ENCODE measurements at regions not wholly inside any gene's neighbourhood (a gene's known extent, or its start where the extent isn't known, plus 50 kb on each side); places are given as distances from the start of the nearest gene placed in this dataset.

DNA sequence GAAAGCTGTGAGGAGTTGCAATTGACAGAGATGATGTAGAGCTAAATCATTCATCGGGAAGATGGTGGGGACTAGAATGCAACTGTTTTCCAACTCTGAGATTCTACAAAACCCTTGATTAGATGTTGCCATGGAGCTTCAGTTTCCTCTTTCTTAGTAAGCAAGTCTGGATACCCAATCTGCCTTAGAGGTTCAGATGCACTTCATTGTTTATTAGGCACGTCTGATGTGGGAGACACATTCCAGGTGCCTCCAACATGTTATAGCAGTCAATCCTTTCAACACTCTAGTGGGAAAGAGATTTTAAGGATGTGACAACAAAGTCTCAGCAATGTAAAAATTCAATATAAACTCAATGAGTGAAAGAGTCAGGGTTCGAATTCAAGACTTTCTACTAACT is 291.3 kb upstream of the PHYHIPL start:
- no peak for DNase-seq

DNA sequence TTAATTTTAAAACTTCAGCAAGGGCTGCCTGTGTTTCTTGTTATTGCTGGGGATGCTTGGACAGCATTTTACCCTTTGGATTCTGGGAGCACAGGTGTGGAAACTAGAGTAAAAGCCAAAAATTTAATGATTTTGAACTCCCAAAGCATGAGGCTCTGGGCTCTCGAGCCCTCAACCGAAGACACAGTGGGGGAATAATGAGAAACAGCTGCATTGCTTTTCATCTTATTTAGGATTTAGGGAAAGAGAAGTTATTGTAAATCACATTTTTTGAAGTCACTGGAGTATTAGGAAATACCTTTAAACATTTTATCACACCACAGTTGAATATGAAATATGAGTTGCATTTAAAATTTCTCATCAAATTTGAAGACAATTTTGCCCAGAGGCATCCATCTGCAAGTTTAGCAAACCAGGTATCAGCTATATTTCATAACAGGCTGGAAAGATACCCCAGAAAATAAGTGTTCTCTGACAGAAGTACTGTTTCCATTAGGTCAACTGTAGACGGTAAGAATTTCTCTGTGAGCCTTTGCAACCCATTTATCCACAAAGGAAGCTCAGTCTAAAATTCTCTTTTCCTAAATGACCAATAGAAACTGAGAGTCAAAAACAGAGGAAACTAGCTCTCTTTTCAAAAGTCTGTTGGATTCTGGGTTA is 290.6 kb upstream of the PHYHIPL start:
- no peak for DNase-seq

DNA sequence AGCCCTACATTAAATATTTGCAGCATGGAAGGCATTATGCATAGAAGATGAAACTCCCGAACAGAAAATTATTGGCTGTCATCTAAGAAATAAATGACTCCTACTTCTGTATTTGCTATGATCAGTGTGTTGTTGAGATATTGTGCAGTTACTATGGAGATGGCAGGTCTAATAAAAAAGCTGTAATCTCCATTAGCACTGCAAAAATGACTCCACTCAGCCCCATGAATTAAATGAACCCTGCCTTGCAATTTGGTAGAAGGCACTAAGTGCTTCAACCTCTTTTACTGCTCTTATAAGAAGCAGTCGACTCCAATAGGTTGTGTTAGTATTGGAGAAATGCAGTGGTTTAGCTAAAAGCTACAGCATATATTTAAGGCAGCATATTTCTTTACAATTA is 290.0 kb upstream of the PHYHIPL start:
- no peak for DNase-seq

DNA sequence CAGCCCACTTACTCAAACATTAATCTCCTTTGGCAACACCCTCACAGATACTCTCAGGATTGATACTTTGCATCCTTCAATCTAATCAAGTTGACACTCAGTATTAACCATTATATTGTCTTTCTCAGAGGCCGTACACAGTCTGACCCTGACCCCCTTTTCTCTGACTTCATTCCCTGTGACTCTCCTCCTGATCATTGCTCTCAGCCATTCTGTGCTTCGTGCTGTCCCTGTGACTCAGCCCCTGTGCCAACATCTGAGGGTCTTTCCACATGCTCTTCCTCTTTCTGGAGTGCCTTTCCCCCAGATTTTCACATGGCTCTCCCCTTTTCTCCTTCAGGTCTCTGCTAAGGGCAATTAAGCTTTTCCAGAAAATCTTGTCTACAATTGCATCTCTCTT is 289.0 kb upstream of the PHYHIPL start:
- no peak for DNase-seq

DNA sequence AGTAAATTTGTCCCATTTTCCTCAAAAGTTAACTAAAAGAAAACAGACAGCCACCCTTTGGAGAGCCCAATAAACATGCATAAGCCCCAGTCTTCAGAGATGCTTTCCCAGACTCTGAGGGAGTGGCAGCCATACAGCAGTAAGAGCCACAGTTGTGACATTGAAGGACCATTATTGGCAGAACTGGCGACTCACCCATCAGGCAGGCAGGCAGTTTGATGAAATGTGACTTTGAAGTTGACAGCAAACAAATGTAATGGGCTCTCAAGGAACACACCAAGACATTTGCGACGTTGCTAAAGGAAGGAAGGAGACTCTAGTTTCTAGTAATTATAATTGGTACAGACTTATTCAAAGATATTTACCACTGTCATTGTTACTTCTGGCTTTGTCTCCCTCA is 287.5 kb upstream of the PHYHIPL start:
- DNase-seq = no peak

DNA sequence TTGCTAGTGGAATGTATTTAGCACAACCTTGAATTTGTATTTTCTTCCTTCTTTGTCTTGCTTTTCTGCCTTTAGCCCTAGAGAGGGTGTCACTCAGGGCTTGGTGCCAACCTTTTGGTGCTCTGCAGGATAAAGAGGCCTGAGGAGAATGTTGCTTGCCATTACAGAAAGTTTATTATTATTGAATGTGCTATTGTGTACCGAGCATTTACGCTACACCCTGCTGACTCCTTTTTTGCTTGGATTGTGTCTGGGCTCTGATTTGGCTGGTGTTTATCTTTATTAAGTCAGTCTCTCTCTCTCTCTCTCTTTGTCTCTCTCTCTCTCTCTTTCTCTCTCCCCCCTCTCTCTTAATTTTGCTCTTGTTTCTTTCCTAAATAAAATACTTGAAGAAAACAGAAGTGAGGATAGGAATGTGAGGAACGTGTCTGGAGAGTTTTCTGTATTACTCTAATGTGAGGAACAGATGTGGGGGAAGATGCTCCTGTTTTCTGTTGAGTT is 284.4 kb upstream of the PHYHIPL start:
- no peak for DNase-seq

DNA sequence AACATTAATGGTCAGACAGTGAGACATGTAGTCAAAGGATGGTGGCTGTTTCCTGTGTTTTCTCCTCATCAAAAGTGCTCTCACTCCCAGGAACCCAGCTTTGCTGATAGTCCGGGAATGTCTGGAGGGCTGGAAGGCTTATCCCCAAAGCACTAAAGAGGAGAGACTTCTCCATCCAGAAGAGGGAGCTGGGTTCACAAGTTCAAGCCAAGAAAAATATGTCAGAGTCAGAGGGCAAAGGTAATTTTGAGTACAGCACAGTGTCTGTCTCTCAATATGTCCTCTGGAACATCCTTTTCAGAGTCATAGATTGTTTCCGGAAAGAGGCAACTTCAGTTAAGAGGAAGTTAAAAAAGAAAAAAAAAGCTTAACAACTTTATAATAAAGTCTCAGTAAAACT is 281.5 kb upstream of the PHYHIPL start:
- no peak for DNase-seq

DNA sequence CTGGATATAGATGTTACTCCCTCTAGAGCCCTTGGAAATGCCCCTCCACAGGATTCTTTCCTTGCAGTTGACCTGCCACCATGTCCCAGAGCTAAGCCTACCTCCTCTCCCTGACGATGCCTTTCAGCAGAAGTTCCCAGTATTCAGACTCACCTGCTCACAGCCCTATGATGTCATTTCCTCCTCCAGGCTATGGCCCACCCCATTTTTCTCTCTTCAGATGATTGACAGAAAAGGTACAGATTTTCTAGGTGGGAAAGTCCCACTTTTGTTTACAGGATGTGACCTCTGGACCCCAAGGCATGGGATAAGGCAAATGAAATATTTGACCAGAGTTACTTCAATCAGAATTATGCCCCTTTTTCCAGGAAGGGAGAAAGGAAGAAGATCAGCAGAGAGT is 280.2 kb upstream of the PHYHIPL start:
- DNase-seq = no peak

DNA sequence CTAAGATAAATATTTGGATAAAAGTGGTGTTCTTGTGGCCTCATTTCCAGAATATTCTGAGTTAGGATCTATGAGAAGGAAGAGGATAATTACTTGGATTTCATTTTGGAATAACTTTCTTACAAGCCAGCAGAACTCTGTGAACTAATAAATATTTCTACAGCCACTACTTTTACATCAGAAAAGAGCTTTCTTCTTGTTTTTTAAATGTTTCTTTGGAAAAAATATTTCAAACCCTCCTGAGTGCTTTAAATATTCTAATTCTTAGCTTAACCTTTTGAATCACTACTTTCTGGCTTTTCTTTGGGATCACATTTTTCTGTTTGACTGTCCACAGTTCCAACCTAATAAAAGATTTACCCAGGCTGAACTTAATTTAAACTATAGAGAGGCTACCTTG is 279.2 kb upstream of the PHYHIPL start:
- DNase-seq = no peak

DNA sequence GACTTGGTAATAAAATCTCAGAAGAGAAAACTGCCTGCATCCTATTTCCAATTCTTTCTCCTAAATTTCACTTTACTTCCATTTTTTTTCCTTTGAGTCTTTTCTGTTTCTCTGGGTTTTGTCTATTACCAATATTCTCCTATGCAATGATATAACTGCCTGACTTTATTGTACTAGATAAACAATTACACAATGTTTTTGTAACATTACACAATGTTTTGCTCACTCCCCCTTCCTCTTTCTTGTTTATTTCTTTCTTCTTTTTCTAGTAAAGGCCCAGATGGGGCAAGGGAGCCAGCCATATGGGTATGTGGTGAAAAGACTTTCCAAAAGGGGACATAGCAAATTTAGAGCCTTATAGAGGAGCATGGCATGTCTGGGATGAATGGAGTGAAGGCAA is 278.7 kb upstream of the PHYHIPL start:
- no peak for DNase-seq

DNA sequence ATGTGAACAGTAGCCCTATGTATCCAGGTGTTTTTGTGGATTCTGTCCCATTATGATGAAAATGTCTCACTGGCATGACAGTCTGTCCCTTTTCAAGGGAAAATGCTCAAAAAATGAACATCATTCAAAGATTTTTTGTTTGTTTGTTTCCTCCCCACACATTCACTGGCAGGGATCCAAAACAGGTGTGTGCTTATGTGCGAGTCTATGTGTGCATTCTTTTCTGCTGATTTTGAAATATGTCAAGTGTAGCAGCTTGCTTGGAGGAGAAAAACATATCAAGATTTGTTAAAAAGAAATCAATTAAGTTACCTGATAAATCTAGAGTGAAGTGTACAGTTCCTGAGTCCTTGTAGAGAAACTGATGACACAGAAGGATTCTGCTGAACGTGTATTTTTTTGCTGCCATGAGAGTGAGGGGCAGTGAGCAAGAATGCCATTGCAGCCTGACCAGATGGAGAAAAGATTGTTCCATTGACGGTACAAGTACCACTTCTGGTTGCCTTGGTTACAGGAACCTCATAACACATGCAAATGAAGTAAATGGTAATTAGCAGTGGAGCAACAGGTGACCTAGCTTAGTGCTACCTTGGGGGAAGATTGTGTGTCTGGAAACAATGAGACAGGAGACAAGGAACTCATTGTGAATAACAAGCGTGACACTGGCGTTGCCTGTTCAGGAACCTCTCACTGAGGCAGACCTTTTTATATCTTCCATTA is 277.4 kb upstream of the PHYHIPL start:
- DNase-seq = no peak

DNA sequence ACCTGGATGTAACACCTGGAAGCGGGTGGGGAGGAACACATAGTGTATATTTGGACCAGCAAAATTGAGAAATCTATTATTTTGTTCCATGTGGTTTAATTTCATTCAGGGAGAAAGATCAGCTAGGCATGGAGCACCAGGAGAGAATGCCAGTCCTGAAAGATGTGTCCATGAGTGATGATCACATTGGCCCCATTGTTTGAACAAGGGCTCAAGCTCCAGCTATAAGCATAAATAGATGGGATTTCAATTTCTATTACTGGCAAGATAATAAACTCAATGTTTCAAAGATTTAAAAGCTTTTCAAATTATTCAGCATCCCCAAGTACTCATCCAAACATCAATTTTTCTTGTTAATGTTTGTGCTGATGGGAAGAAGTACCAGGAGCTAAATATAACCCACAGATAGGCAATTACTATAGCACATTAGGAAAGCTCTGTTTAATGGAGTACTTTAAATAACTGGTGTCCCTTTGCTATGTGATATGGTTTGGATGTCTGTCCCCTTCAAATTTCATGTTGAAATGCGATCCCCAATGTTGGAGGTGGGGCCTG is 275.3 kb upstream of the PHYHIPL start:
- no peak for DNase-seq

DNA sequence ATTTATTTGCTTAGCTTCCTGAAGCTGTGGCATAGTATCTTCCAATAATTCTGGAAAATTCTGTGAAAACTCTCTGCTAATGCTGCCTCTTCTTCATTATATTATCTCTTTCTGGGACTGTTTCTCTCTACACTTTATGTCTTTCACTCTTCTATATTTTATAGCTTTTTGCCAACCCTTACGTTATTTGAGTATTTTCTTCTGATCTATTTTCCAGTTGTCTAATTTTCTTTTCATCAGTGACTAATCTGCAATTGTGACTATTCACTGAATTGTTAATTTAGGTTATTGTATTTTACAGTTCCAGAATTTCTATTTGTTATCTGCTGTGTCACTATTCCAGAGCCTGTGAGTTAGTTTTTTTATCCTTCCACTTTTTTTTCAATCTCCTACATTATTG is 273.4 kb upstream of the PHYHIPL start:
- no peak for DNase-seq

DNA sequence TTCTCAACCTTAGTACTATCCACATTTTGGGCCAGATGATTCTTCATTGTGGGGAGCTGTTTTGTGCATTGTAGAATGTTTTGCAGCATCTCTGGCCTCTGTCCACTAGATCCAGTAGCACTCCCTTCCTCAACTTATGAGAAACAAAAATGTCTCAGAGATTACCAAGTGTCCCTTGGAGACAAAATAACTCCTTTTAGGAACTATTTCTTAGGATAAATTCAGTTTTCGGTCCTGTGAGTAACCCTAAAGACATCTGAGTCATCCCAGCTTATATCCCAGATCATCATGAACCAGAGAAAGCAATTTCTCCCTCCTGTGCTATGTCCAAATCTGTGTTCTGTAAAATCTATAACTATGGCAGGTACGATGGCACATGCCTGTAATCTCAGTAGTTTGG is 266.6 kb upstream of the PHYHIPL start:
- DNase-seq = no peak

DNA sequence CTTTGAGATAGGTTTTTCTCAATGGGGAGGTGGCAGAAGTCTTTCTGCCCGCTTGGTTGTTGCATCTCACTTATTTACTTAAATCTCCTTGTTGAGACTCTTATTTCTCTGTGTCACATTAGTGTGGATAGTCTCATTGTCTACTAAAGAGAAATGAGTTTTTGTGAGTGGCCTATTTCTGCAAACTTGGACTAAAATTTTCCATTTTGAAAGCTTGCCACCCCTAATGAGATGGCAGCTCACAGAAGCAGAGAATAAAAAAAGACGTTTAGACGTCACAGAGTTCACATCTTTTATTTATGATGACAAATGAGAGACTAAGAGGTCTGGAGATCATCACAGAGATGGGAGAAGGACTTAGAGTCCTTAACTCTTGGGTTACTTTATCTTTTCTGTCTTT is 262.7 kb upstream of the PHYHIPL start:
- DNase-seq = no peak

DNA sequence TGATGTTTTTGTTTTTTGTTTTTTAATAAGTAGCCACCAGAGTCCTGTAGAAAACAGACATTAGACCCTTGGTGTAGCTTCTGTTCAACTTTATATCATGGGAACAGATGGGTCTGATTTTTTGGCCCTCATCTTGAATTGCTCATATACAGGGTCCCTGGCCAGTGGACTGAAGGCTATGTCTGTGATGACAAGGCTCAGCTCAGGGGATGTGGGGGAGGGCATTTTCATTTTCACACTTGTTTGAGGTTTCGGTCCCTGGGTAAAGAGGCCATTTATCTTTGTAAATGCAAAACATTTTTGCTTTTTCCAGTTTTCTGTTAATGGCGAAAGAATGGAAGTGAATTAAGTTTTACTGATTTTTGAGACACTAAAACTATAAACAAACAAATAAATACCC is 257.6 kb upstream of the PHYHIPL start:
- no peak for DNase-seq

DNA sequence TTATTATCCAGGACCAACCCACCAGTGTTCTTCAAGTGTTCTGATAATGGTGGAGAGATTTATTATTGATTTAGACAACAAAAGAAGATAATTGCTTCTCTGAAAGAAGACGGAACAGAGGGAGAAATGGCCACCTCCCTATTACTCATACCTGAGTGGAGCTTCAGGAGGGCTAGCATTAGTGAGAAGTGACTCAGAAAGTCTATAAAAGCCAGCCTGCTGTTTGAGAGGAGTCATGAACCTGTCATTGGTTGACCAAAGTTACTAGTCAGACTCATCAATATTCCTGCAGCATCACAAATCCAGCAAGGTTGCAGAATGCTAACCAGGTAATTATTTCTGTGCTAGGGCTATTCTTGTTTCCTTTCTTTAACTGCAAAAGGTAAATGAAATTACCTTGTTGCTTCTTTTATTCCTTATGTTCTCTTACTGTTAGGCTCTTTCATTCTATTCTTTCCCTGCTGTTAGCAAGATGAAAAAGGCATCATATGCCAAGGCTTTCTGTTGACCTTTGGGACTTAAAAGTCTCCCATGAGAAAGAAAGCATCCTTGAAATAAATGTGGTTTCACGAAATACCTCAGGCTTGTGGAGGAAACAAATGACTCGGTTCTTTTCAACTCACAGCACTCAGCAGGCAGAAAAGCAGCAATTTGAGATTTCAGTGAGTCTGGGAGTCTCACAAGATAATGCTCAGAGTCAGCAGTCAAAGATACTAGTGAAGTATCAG is 256.4 kb upstream of the PHYHIPL start:
- DNase-seq = no peak

DNA sequence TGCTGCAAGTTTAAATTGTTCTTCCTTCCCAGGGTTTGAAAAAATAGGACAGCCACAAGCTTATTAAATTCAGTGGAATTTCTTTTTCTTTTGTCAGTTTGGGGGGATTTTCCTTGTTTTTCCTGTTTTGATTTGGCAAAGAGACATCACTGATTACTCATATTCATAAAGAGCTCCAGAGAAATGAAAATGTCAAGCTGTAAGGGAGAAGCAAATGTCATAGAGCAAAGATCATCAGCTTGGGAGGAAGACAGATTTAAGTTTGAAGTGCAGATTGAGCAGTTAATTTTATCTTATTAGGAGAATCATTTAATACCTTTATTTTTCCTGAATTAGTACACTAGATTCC is 255.8 kb upstream of the PHYHIPL start:
- no peak for DNase-seq

DNA sequence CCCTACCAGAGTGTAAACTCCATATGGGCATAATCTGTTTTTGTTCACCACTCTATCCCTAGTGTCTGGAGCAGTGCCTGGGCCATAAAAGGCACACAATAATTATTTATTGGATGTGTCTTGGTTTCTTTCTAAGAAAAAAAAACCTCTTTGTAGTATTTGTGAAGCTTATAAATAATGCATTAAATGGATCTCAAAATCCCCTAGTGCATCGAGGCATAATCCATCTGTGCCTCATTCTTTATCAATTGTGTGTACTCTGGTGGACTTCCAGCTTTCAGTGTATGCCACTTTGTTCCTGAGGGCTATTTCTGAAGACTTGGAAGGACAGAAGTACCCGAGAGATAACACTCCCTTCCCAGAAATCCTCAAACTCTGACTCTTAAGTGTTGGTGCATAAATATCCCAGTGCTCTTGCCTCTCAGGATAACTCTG is 255.0 kb upstream of the PHYHIPL start:
- DNase-seq = peak in 1 of 2 donors; percentile 79

DNA sequence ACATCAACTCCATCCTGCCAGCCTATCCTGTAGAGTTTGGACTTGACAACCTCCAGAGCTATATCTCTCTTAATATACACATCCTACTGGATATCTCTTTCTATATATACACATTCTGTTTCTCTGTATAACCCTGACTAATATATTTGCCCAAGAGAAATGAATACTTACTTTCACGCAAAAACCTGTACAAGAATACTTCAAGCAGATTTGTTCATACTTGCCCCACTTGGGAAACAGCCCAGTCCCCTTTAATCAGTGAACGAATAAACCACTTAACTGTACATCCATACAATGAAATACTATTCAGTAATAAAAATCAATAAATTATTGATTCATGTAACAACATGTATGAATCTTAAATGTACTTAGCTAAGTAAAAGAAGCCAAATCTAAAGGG is 251.1 kb upstream of the PHYHIPL start:
- no peak for DNase-seq

DNA sequence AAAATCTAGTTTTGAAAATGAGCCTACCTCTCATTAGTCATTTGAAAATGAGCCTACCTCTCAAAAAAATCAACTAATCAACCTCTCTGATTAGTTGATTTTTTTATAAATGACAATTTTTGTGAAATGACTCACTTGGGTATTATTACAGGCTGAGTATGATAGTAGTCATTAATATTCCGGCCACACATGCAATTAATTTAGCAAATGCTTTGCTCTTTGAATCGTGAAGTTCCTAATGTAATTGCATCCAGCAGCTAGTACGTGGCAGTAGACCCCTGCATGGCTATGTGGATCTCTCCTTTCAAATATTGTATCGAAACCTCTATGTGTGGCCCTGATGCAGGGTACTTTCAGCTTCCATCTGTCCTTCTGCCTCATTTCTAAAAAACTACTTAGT is 245.9 kb upstream of the PHYHIPL start:
- no peak for DNase-seq

DNA sequence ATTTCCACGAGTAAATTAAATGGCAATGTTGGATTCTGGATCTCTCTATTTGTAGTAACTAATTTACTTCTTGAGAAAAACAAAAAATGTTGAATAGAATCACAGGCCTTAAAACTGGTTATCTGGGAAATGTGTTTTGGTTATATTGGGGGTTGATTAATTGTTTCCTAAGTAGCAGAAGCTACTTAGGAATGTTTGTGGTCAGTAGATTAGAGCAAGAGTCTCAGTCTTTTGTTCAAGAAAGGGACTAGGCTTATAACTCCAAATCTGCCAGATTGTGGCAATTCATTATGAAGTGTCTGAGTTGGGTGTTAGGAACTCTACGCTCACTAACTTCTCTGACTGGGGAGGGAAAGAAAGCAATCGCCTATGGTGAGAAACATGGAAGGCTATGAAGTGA is 244.3 kb upstream of the PHYHIPL start:
- DNase-seq = no peak

DNA sequence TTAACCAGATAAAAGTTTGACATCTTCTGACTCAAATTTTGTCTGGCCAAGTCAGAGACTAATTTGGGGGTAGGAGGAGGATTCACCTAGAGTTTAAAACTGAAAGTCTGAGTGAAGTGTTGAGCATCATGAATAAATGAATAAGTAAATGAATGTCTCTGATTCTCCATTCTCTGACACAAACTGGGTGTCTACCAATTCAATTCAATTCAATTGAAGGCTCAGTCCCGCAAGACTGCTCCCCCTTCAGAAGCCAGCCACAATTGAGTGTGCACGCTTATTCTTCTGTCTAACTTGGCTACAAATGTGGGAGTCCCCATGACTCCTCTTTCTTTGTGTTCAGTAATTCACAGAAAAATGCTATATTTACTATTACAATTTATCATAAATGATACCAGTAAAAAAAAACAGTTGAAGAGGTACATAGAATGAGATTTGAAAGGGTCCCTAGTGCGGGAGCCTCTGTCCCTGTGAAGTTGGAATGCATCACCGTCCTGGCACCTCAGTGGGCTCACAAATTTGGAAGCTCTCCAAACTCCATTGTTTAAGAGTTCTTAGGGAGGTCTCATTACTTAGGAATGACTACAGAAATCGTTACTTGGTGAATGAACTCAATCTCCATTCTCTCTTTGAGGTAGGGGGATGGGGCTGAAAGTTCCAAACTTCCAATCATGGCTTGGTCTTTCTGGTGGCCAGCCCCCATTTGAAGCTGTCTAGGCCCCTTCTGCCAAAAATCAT is 243.7 kb upstream of the PHYHIPL start:
- no peak for DNase-seq

Data from hippocampal formation (tissue), 2 donors.